Hepatocyte (in vitro differentiated cells): ENCODE measurements at regions not wholly inside any gene's neighbourhood (a gene's known extent, or its start where the extent isn't known, plus 50 kb on each side); places are given as distances from the start of the nearest gene placed in this dataset.

ENCODE experiments used
- DNase-seq: peaks from one replicate; pipeline ENCODE4 v3.0.0-alpha.2; 2016; ENCODE audit warnings: low spot score
- H2AFZ ChIP-seq: fragments of 200-600 bp; sonication (generic); 2 replicates; pipeline ENCODE4 v1.6.0; 2016; ENCODE audit warnings: antibody characterized with exemption, mild to moderate bottlenecking
- H3K27ac ChIP-seq: fragments of 200-600 bp; sonication (generic); 2 replicates; pipeline ENCODE4 v1.5.1; 2016; ENCODE audit warnings: mild to moderate bottlenecking
- H3K27me3 ChIP-seq: fragments of 200-600 bp; sonication (generic); 2 replicates; pipeline ENCODE4 v1.6.1; 2016
- H3K36me3 ChIP-seq: fragments of 200-600 bp; sonication (generic); replicated peaks from 2 replicates; pipeline ENCODE4 v1.5.1; 2016; ENCODE audit warnings: low read depth; ENCODE audit not compliant: insufficient read depth
- H3K4me1 ChIP-seq: fragments of 200-600 bp; sonication (generic); 2 replicates; pipeline ENCODE4 v1.5.1; 2016; ENCODE audit warnings: mild to moderate bottlenecking, moderate library complexity; ENCODE audit not compliant: insufficient read depth
- H3K4me2 ChIP-seq: fragments of 200-600 bp; sonication (generic); 2 replicates; pipeline ENCODE4 v1.6.0; 2016
- H3K4me3 ChIP-seq: fragments of 200-600 bp; sonication (generic); 2 replicates; pipeline ENCODE4 v1.5.1; 2016; ENCODE audit warnings: mild to moderate bottlenecking
- H3K79me2 ChIP-seq: fragments of 200-600 bp; sonication (generic); 2 replicates; pipeline ENCODE4 v1.6.0; 2017; ENCODE audit warnings: mild to moderate bottlenecking
- H3K9me2 ChIP-seq: fragments of 200-600 bp; sonication (generic); replicated peaks from 2 replicates; pipeline ENCODE4 v1.6.0; 2017; ENCODE audit warnings: mild to moderate bottlenecking; ENCODE audit not compliant: insufficient read depth
- H3K9me3 ChIP-seq: fragments of 200-600 bp; sonication (generic); 2 replicates; pipeline ENCODE4 v1.5.1; 2016; ENCODE audit warnings: low read depth, mild to moderate bottlenecking
- H4K20me1 ChIP-seq: fragments of 200-600 bp; sonication (generic); 2 replicates; pipeline ENCODE4 v1.6.0; 2016; ENCODE audit warnings: mild to moderate bottlenecking; ENCODE audit not compliant: insufficient read depth, poor library complexity, severe bottlenecking
- CTCF ChIP-seq: fragments of 200-600 bp; sonication (generic); IDR thresholded peaks from 2 replicates; pipeline ENCODE4 v1.5.1; 2016; ENCODE audit warnings: antibody characterized with exemption, mild to moderate bottlenecking; ENCODE audit not compliant: poor library complexity
- EZH2 ChIP-seq: fragments of 200-600 bp; sonication (generic); IDR thresholded peaks from 2 replicates; pipeline ENCODE4 v1.6.1; 2016; ENCODE audit warnings: antibody characterized with exemption, mild to moderate bottlenecking, borderline replicate concordance
- EZH2phosphoT487 ChIP-seq: fragments of 200-600 bp; sonication (generic); IDR thresholded peaks from one replicate; pipeline ENCODE4 v1.6.1; 2018; ENCODE audit warnings: antibody characterized with exemption, mild to moderate bottlenecking, low read depth, moderate library complexity; ENCODE audit not compliant: unreplicated experiment, severe bottlenecking
- WGBS: methylation state at CpG from one replicate; pipeline ENCODE4 v1.1.6; 2016; ENCODE audit warnings: low lambda C conversion rate; ENCODE audit errors: missing lambda C conversion rate; 5-methylcytosine and 5-hydroxymethylcytosine counted together

- Histone ChIP-seq H3K9me3 (no peaks in the 10 kb centered on the region), H3K27ac (no peak overlapping the region), H3K36me3 (no peaks in the 10 kb centered on the region), H3K4me3 (no peak overlapping the region), H4K20me1 (no peaks in the 10 kb centered on the region), H3K79me2 (no peaks in the 10 kb centered on the region), H3K27me3 (no peaks in the 10 kb centered on the region), H3K4me2 (no peak overlapping the region), H3K4me1 (no peaks in the 10 kb centered on the region), H2AFZ (no peak overlapping the region), H3K9me2 (no peaks in the 10 kb centered on the region)
- DNase-seq = no peak
- 93% methylated on average over 4 of the region's 4 CpGs for WGBS
- no peak for TF ChIP-seq CTCF
- TF ChIP-seq EZH2 = no peak
- TF ChIP-seq EZH2phosphoT487 = no peak
These were observed 273.9 kb downstream of the NPR3 start for GRCh38 chr5:32984851-32985610.

GRCh38 chr5:32989815-32990214 is 278.7 kb downstream of the NPR3 start:
- Histone ChIP-seq H4K20me1 (no peaks in the 10 kb centered on the region), H3K9me2 (no peaks in the 10 kb centered on the region), H3K79me2 (no peaks in the 10 kb centered on the region), H3K27ac (no peak overlapping the region), H3K4me2 (no peak overlapping the region), H3K4me3 (no peak overlapping the region), H3K9me3 (no peaks in the 10 kb centered on the region), H3K27me3 (no peaks in the 10 kb centered on the region), H2AFZ (no peak overlapping the region), H3K4me1 (no peaks in the 10 kb centered on the region), H3K36me3 (no peaks in the 10 kb centered on the region)
- no peak for TF ChIP-seq EZH2phosphoT487
- TF ChIP-seq EZH2 = no peak
- TF ChIP-seq CTCF = no peak
- 89% methylated on average over 5 of the region's 5 CpGs for WGBS
- no peak for DNase-seq

- Histone ChIP-seq H3K4me2 (no peak overlapping the region), H3K27me3 (no peaks in the 10 kb centered on the region), H4K20me1 (no peaks in the 10 kb centered on the region), H3K4me1 (no peaks in the 10 kb centered on the region), H3K79me2 (no peaks in the 10 kb centered on the region), H3K36me3 (no peaks in the 10 kb centered on the region), H2AFZ (no peak overlapping the region), H3K9me2 (no peaks in the 10 kb centered on the region), H3K9me3 (no peaks in the 10 kb centered on the region), H3K4me3 (no peak overlapping the region), H3K27ac (no peak overlapping the region)
- no peak for DNase-seq
- 92% methylated on average over 13 of the region's 13 CpGs for WGBS
- TF ChIP-seq CTCF = no peak
- TF ChIP-seq EZH2 = no peak
These were observed 279.7 kb downstream of the NPR3 start for GRCh38 chr5:32990593-32991420.
